ENCODE measurements at regions not wholly inside any gene's neighbourhood (a gene's known extent, or its start where the extent isn't known, plus 50 kb on each side); places are given as distances from the start of the nearest gene placed in this dataset.

GRCh38 chr14:54129850-54130640, 173.4 kb upstream of the BMP4 start:
- no peaks in the 10 kb centered on the region for H3K4me1 Mint-ChIP-seq
- ATAC-seq (no peak), DNase-seq (no peak)
- H3K36me3 Mint-ChIP-seq (ENCODE audit: low read depth) = no peaks in the 10 kb centered on the region
- H3K4me3 Mint-ChIP-seq = no peak overlapping the region
- H3K9me3 Mint-ChIP-seq = no peaks in the 10 kb centered on the region
- no peak overlapping the region for H3K27ac Mint-ChIP-seq
- H3K27me3 Mint-ChIP-seq = no peaks in the 10 kb centered on the region

- no peak for ATAC-seq
- Mint-ChIP-seq H3K4me1 (no peaks in the 10 kb centered on the region), H3K27ac (no peak overlapping the region), H3K36me3 (ENCODE audit: low read depth) (no peaks in the 10 kb centered on the region), H3K9me3 (no peaks in the 10 kb centered on the region), H3K27me3 (no peaks in the 10 kb centered on the region), H3K4me3 (no peak overlapping the region)
- DNase-seq = no peak
Measured at GRCh38 chr14:54132496-54132895, 175.9 kb upstream of the BMP4 start.

GRCh38 chr14:54133896-54134295, 177.3 kb upstream of the BMP4 start:
- DNase-seq (no peak), ATAC-seq (no peak)
- H3K27me3 Mint-ChIP-seq = no peaks in the 10 kb centered on the region
- no peak overlapping the region for H3K27ac Mint-ChIP-seq
- no peak overlapping the region for H3K4me3 Mint-ChIP-seq
- H3K9me3 Mint-ChIP-seq = no peaks in the 10 kb centered on the region
- H3K36me3 Mint-ChIP-seq (ENCODE audit: low read depth) = no peaks in the 10 kb centered on the region
- H3K4me1 Mint-ChIP-seq = no peaks in the 10 kb centered on the region

- DNase-seq (no peak), ATAC-seq (no peak)
- H3K4me1 Mint-ChIP-seq = no peaks in the 10 kb centered on the region
- H3K27ac Mint-ChIP-seq = no peak overlapping the region
- no peak overlapping the region for H3K4me3 Mint-ChIP-seq
- no peaks in the 10 kb centered on the region for H3K9me3 Mint-ChIP-seq
- peaks cover under 1% of the 10 kb centered on the region for H3K27me3 Mint-ChIP-seq
- H3K36me3 Mint-ChIP-seq (ENCODE audit: low read depth) = no peaks in the 10 kb centered on the region
Measured at GRCh38 chr14:54135804-54136280, 179.2 kb upstream of the BMP4 start.

- no peak for DNase-seq
- H3K4me3 Mint-ChIP-seq = no peak overlapping the region
- no peak for ATAC-seq
- no peaks in the 10 kb centered on the region for H3K36me3 Mint-ChIP-seq (ENCODE audit: low read depth)
- H3K4me1 Mint-ChIP-seq = no peaks in the 10 kb centered on the region
- H3K27me3 Mint-ChIP-seq = peaks cover 2% of the 10 kb centered on the region
- H3K27ac Mint-ChIP-seq = no peak overlapping the region
- no peaks in the 10 kb centered on the region for H3K9me3 Mint-ChIP-seq
Measured at GRCh38 chr14:54136894-54137613, 180.4 kb upstream of the BMP4 start.

GRCh38 chr14:54137614-54137961, 181.0 kb upstream of the BMP4 start:
- Mint-ChIP-seq H3K36me3 (ENCODE audit: low read depth) (no peaks in the 10 kb centered on the region), H3K4me1 (no peaks in the 10 kb centered on the region), H3K27ac (no peak overlapping the region), H3K9me3 (no peaks in the 10 kb centered on the region), H3K4me3 (no peak overlapping the region), H3K27me3 (peaks cover 4% of the 10 kb centered on the region)
- DNase-seq (no peak), ATAC-seq (no peak)

- ATAC-seq (no peak), DNase-seq (no peak)
- no peak overlapping the region for H3K4me3 Mint-ChIP-seq
Measured at GRCh38 chr14:54138024-54138353, 181.4 kb upstream of the BMP4 start.

GRCh38 chr14:54138354-54139038, 181.9 kb upstream of the BMP4 start:
- DNase-seq (no peak), ATAC-seq (no peak)
- Mint-ChIP-seq H3K27me3 (peaks cover 4% of the 10 kb centered on the region), H3K36me3 (ENCODE audit: low read depth) (no peaks in the 10 kb centered on the region), H3K9me3 (no peaks in the 10 kb centered on the region), H3K4me1 (no peaks in the 10 kb centered on the region), H3K4me3 (no peak overlapping the region), H3K27ac (no peak overlapping the region)

More at GRCh38 chr14:54138024-54138353, 181.4 kb upstream of the BMP4 start:
- H3K4me1 Mint-ChIP-seq = no peaks in the 10 kb centered on the region
- no peaks in the 10 kb centered on the region for H3K36me3 Mint-ChIP-seq (ENCODE audit: low read depth)
- peaks cover 4% of the 10 kb centered on the region for H3K27me3 Mint-ChIP-seq
- H3K9me3 Mint-ChIP-seq = no peaks in the 10 kb centered on the region
- no peak overlapping the region for H3K27ac Mint-ChIP-seq

- Mint-ChIP-seq H3K36me3 (ENCODE audit: low read depth) (no peaks in the 10 kb centered on the region), H3K9me3 (no peaks in the 10 kb centered on the region), H3K27ac (no peak overlapping the region), H3K4me1 (no peaks in the 10 kb centered on the region), H3K4me3 (no peak overlapping the region), H3K27me3 (peaks cover 4% of the 10 kb centered on the region)
- DNase-seq (no peak), ATAC-seq (no peak)
Measured at GRCh38 chr14:54140551-54140950, 183.9 kb upstream of the BMP4 start.

- DNase-seq = no peak
- no peak for ATAC-seq
- H3K4me3 Mint-ChIP-seq = no peak overlapping the region
- H3K9me3 Mint-ChIP-seq = peaks cover 14% of the 10 kb centered on the region
- H3K27ac Mint-ChIP-seq = no peak overlapping the region
- H3K4me1 Mint-ChIP-seq = no peaks in the 10 kb centered on the region
- peaks cover 2% of the 10 kb centered on the region for H3K27me3 Mint-ChIP-seq
- H3K36me3 Mint-ChIP-seq (ENCODE audit: low read depth) = no peaks in the 10 kb centered on the region
Measured at GRCh38 chr14:54146601-54147000, 190.0 kb upstream of the BMP4 start.

- H3K4me3 Mint-ChIP-seq = no peak overlapping the region
- H3K4me1 Mint-ChIP-seq = no peaks in the 10 kb centered on the region
- peaks cover 14% of the 10 kb centered on the region for H3K9me3 Mint-ChIP-seq
- peaks cover under 1% of the 10 kb centered on the region for H3K27me3 Mint-ChIP-seq
- no peak for DNase-seq
- no peak overlapping the region for H3K27ac Mint-ChIP-seq
- no peaks in the 10 kb centered on the region for H3K36me3 Mint-ChIP-seq (ENCODE audit: low read depth)
- ATAC-seq = no peak
Measured at GRCh38 chr14:54147282-54147681, 190.7 kb upstream of the BMP4 start.

- Mint-ChIP-seq H3K36me3 (ENCODE audit: low read depth) (no peaks in the 10 kb centered on the region), H3K4me3 (no peak overlapping the region), H3K4me1 (no peaks in the 10 kb centered on the region), H3K27me3 (no peaks in the 10 kb centered on the region), H3K27ac (no peak overlapping the region), H3K9me3 (peaks cover 14% of the 10 kb centered on the region)
- DNase-seq = no peak
- no peak for ATAC-seq
Measured at GRCh38 chr14:54147758-54148157, 191.1 kb upstream of the BMP4 start.

GRCh38 chr14:54148251-54148650, 191.6 kb upstream of the BMP4 start:
- no peaks in the 10 kb centered on the region for H3K27me3 Mint-ChIP-seq
- no peaks in the 10 kb centered on the region for H3K36me3 Mint-ChIP-seq (ENCODE audit: low read depth)
- DNase-seq (no peak), ATAC-seq (no peak)
- H3K4me3 Mint-ChIP-seq = no peak overlapping the region
- H3K4me1 Mint-ChIP-seq = no peaks in the 10 kb centered on the region
- peaks cover 14% of the 10 kb centered on the region for H3K9me3 Mint-ChIP-seq
- no peak overlapping the region for H3K27ac Mint-ChIP-seq

GRCh38 chr14:54152351-54152750, 195.7 kb upstream of the BMP4 start:
- H3K36me3 Mint-ChIP-seq (ENCODE audit: low read depth) = no peaks in the 10 kb centered on the region
- no peak for ATAC-seq
- no peak overlapping the region for H3K27ac Mint-ChIP-seq
- H3K27me3 Mint-ChIP-seq = no peaks in the 10 kb centered on the region
- peaks cover 14% of the 10 kb centered on the region for H3K9me3 Mint-ChIP-seq
- H3K4me3 Mint-ChIP-seq = no peak overlapping the region
- DNase-seq = no peak
- no peaks in the 10 kb centered on the region for H3K4me1 Mint-ChIP-seq
